ENCODE measurements at regions not wholly inside any gene's neighbourhood (a gene's known extent, or its start where the extent isn't known, plus 50 kb on each side); places are given as distances from the start of the nearest gene placed in this dataset.

GRCh38 chr15:39302936-39303335, 277.9 kb upstream of the THBS1 start:
- Histone ChIP-seq H2BK20ac (ENCODE audit: low read length) (no peak overlapping the region), H3K56ac (replicated peaks; ENCODE audit: insufficient read length, low read depth, low read length) (no peak overlapping the region), H4K8ac (ENCODE audit: extremely low read depth, insufficient read depth, low read length) (no peak overlapping the region), H4K91ac (replicated peaks; ENCODE audit: insufficient read length, low read length) (no peak overlapping the region), H3K23ac (ENCODE audit: insufficient read length) (no peak overlapping the region), H3K9me3 (ENCODE audit: insufficient read depth in 2 of 2, low read depth in 1 of 2, low read length in 1 of 2) (no peaks in the 10 kb centered on the region), H3K79me1 (ENCODE audit: low read depth, low read length) (no peaks in the 10 kb centered on the region), H3K4me1 (replicated peaks in 1 of 4; ENCODE audit: control insufficient read depth in 3 of 4, insufficient read depth in 4 of 4, low read length in 3 of 4) (no peaks in the 10 kb centered on the region), H2AFZ (ENCODE audit: low read length) (no peak overlapping the region), H3K9ac (replicated peaks in 1 of 4; ENCODE audit: extremely low read depth in 1 of 4, low read depth in 3 of 4, low read length in 3 of 4) (no peak overlapping the region), H3K4me2 (ENCODE audit: insufficient read depth in 1 of 2, low read depth in 2 of 2, low read length in 2 of 2) (no peak overlapping the region), H2BK15ac (ENCODE audit: low read length) (no peak overlapping the region), H2BK5ac (ENCODE audit: low read depth, low read length) (no peak overlapping the region), H3K79me2 (ENCODE audit: control insufficient read depth in 1 of 2, insufficient read depth in 2 of 2, low read length in 2 of 2) (no peaks in the 10 kb centered on the region), H4K20me1 (replicated peaks in 1 of 2; ENCODE audit: control insufficient read depth in 1 of 2, insufficient read depth in 2 of 2, low read length in 2 of 2) (no peaks in the 10 kb centered on the region), H3K4ac (replicated peaks; ENCODE audit: insufficient read length, low read depth, low read length) (no peak overlapping the region), H3K36me3 (ENCODE audit: control insufficient read depth in 2 of 4, insufficient read depth in 4 of 4, low read length in 3 of 4) (no peaks in the 10 kb centered on the region), H4K5ac (ENCODE audit: insufficient read length, low read depth, low read length) (no peak overlapping the region), H3K27ac (ENCODE audit: low read depth, low read length) (no peak overlapping the region), H2AK5ac (ENCODE audit: low read depth, low read length) (no peak overlapping the region), H2BK12ac (ENCODE audit: low read depth, low read length) (no peak overlapping the region), H3K18ac (ENCODE audit: extremely low read depth, low read length) (no peak overlapping the region), H3K27me3 (replicated peaks in 1 of 4; ENCODE audit: control insufficient read depth in 3 of 4, extremely low read depth in 1 of 4, insufficient read depth in 3 of 4, low read length in 3 of 4) (no peaks in the 10 kb centered on the region), H2BK120ac (replicated peaks; ENCODE audit: low read depth, low read length) (no peak overlapping the region), H3K23me2 (ENCODE audit: low read depth, low read length) (no peaks in the 10 kb centered on the region), H3K4me3 (ENCODE audit: extremely low read depth in 1 of 4, insufficient read depth in 2 of 4, low read depth in 3 of 4, low read length in 4 of 4) (no peak overlapping the region), H3K14ac (ENCODE audit: insufficient read length) (no peak overlapping the region)
- ChIA-PET CTCF (ENCODE audit: partially characterized antibody) (interaction anchor here (0.8 kb wide), 1 partner anchor 13 kb away, joined by 3 read pairs; no protein-coding TSS in a partner anchor), POLR2A (ENCODE audit: partially characterized antibody) (no interaction called here)
- 83% methylated on average over 2 of the region's 2 CpGs; no CpG with 5 or more reads in 1 of the 2 experiments for WGBS, 2 experiments (ENCODE audit: extremely low coverage in 1 of 2, insufficient coverage in 1 of 2, insufficient read length in 1 of 2, insufficient replicate concordance in 2 of 2, low coverage in 1 of 2, low lambda C conversion rate in 2 of 2, missing lambda C conversion rate in 1 of 2)
- no peak for DNase-seq (ENCODE audit: low read depth in 1 of 2, low spot score in 2 of 2)
- no peak for FAIRE-seq
- no peak for TF ChIP-seq FOSL1 (IDR thresholded peaks at IDR 0.05; ENCODE audit: insufficient read depth, low read depth, low read length)
- TF ChIP-seq EZH2 (IDR thresholded peaks at IDR 0.05; ENCODE audit: low read depth, low read length, severe bottlenecking): no peak
- no peak for TF ChIP-seq NRF1 (IDR thresholded peaks at IDR 0.05; ENCODE audit: low read depth, low read length)
- no peak for TF ChIP-seq RXRA (IDR thresholded peaks at IDR 0.05; ENCODE audit: insufficient read depth, low read depth, low read length)
- no peak for TF ChIP-seq SIN3A (conservative IDR thresholded peaks at IDR 0.05 in 1 of 2, IDR thresholded peaks at IDR 0.05 in 1 of 2; ENCODE audit: low read depth in 1 of 2, low read length in 2 of 2)
- TF ChIP-seq HDAC6 (IDR thresholded peaks at IDR 0.05; ENCODE audit: low read depth, low read length): no peak
- no peak for TF ChIP-seq CBX8 (IDR thresholded peaks at IDR 0.05; ENCODE audit: borderline replicate concordance, low read depth, low read length)
- TF ChIP-seq SIRT6 (IDR thresholded peaks at IDR 0.05; ENCODE audit: low read length): no peak
- TF ChIP-seq POLR2A (IDR thresholded peaks at IDR 0.05; ENCODE audit: control extremely low read depth in 1 of 2, low read depth in 2 of 2, low read length in 2 of 2): no peak
- TF ChIP-seq YY1 (IDR thresholded peaks at IDR 0.05; ENCODE audit: low read depth, low read length): no peak
- no peak for TF ChIP-seq PHF8 (conservative IDR thresholded peaks at IDR 0.05; ENCODE audit: low read depth, low read length)
- TF ChIP-seq POLR2AphosphoS5 (IDR thresholded peaks at IDR 0.05; ENCODE audit: low read depth, low read length): no peak
- no peak for TF ChIP-seq SIX5 (IDR thresholded peaks at IDR 0.05; ENCODE audit: low read depth, low read length)
- TF ChIP-seq ATF3 (IDR thresholded peaks at IDR 0.05; ENCODE audit: insufficient read depth, low read depth, low read length): no peak
- TF ChIP-seq SP1 (IDR thresholded peaks at IDR 0.05; ENCODE audit: low read depth, low read length): no peak
- no peak for TF ChIP-seq KDM4A (IDR thresholded peaks at IDR 0.05; ENCODE audit: low read depth, low read length, severe bottlenecking)
